GM23338 (cell line): ENCODE measurements at regions not wholly inside any gene's neighbourhood (a gene's known extent, or its start where the extent isn't known, plus 50 kb on each side); places are given as distances from the start of the nearest gene placed in this dataset.

Experiments used
- ATAC-seq: fragments of 200-7000 bp; cut with Tn5 transposase; 3 replicates; pipeline ENCODE4 v1.9.1; 2020
- DNase-seq: peaks from one replicate; pipeline ENCODE4 v3.0.0-alpha.2; 2015; ENCODE audit warnings: low spot score
- H2AFZ ChIP-seq: fragments of 200-600 bp; sonication (generic); 2 replicates; pipeline ENCODE4 v1.8.0; 2016; ENCODE audit warnings: antibody characterized with exemption, mild to moderate bottlenecking, moderate library complexity
- H3F3A ChIP-seq: fragments of 200-600 bp; sonication (generic); replicated peaks from 2 replicates; pipeline ENCODE4 v1.8.0; 2017; ENCODE audit warnings: antibody characterized with exemption, mixed run types, low read depth
- H3K27ac ChIP-seq: fragments of 200-600 bp; sonication (generic); 2 replicates; pipeline ENCODE4 v1.6.1; 2016; ENCODE audit warnings: low read depth
- H3K27me3 ChIP-seq: fragments of 200-600 bp; sonication (generic); 2 replicates; pipeline ENCODE4 v1.8.0; 2016; ENCODE audit warnings: mild to moderate bottlenecking, mixed run types, moderate library complexity; ENCODE audit not compliant: insufficient read depth
- H3K36me3 ChIP-seq: fragments of 200-600 bp; sonication (generic); 2 replicates; pipeline ENCODE4 v1.8.0; 2016; ENCODE audit warnings: mild to moderate bottlenecking; ENCODE audit not compliant: insufficient read depth
- H3K4me1 ChIP-seq: fragments of 200-600 bp; sonication (generic); 2 replicates; pipeline ENCODE4 v1.8.0; 2016; ENCODE audit warnings: mild to moderate bottlenecking, moderate library complexity; ENCODE audit not compliant: insufficient read depth
- H3K4me2 ChIP-seq: fragments of 200-600 bp; sonication (generic); 2 replicates; pipeline ENCODE4 v1.7.1; 2017; ENCODE audit warnings: mixed run types
- H3K4me3 ChIP-seq: fragments of 200-600 bp; sonication (generic); 2 replicates; pipeline ENCODE4 v1.6.1; 2016; ENCODE audit warnings: mixed run types
- H3K79me2 ChIP-seq: fragments of 200-600 bp; sonication (generic); replicated peaks from 2 replicates; pipeline ENCODE4 v1.8.0; 2017; ENCODE audit warnings: mild to moderate bottlenecking; ENCODE audit not compliant: insufficient read depth
- H3K9me2 ChIP-seq: fragments of 200-600 bp; sonication (generic); 2 replicates; pipeline ENCODE4 v1.8.0; 2017; ENCODE audit not compliant: insufficient read depth
- H4K20me1 ChIP-seq: fragments of 200-600 bp; sonication (generic); replicated peaks from 2 replicates; pipeline ENCODE4 v1.8.0; 2017; ENCODE audit warnings: mild to moderate bottlenecking; ENCODE audit not compliant: insufficient read depth
- H3K27ac Mint-ChIP-seq: 2 replicates; pipeline ENCODE4 v1.8.0; 2020; ENCODE audit warnings: inconsistent platforms, mild to moderate bottlenecking, moderate library complexity, mixed read lengths
- H3K27me3 Mint-ChIP-seq: 3 replicates; pipeline ENCODE4 v1.8.0; 2022; ENCODE audit warnings: low read depth, mild to moderate bottlenecking, moderate library complexity, mixed read lengths, inconsistent platforms; ENCODE audit not compliant: insufficient read depth, poor library complexity
- H3K36me3 Mint-ChIP-seq: 3 replicates; pipeline ENCODE4 v1.8.0; 2021; ENCODE audit warnings: low read depth, mild to moderate bottlenecking, inconsistent platforms, moderate library complexity, mixed read lengths
- H3K4me1 Mint-ChIP-seq: 3 replicates; pipeline ENCODE4 v1.8.0; 2020; ENCODE audit warnings: mild to moderate bottlenecking, inconsistent platforms, mixed read lengths
- H3K4me3 Mint-ChIP-seq: 3 replicates; pipeline ENCODE4 v1.8.0; 2021; ENCODE audit warnings: moderate library complexity, mild to moderate bottlenecking, inconsistent platforms, mixed read lengths
- H3K9me3 Mint-ChIP-seq: 3 replicates; pipeline ENCODE4 v1.8.0; 2020; ENCODE audit warnings: moderate library complexity, mild to moderate bottlenecking, inconsistent platforms, mixed read lengths
- EZH2phosphoT487 ChIP-seq: fragments of 200-600 bp; sonication (generic); IDR thresholded peaks from one replicate; pipeline ENCODE4 v1.8.1; 2018; ENCODE audit warnings: antibody characterized with exemption; ENCODE audit not compliant: unreplicated experiment
- NANOG ChIP-seq: IDR thresholded peaks from 2 replicates; pipeline ENCODE4 v1.6.1; 2016; ENCODE audit warnings: antibody characterized with exemption, borderline replicate concordance
- STAT1 ChIP-seq: IDR thresholded peaks from one replicate; pipeline ENCODE4 v1.6.1; 2016; ENCODE audit warnings: antibody characterized with exemption; ENCODE audit not compliant: unreplicated experiment
- ZNF114 ChIP-seq: fragments of 250-450 bp; sonication (Bioruptor Pico); IDR thresholded peaks from 2 replicates; pipeline ENCODE4 v1.5.0; 2020; ENCODE audit warnings: mild to moderate bottlenecking, moderate library complexity
- ZNF331 ChIP-seq: fragments of 250-450 bp; sonication (Bioruptor Pico); IDR thresholded peaks from 2 replicates; pipeline ENCODE4 v1.5.0; 2020; ENCODE audit warnings: low read depth, mild to moderate bottlenecking, moderate library complexity
- ZNF462 ChIP-seq: fragments of 250-450 bp; sonication (Bioruptor Pico); IDR thresholded peaks from 2 replicates; pipeline ENCODE4 v1.5.0; 2020; ENCODE audit warnings: mild to moderate bottlenecking, moderate library complexity

GRCh38 chr17:54256401-54256929, 433.7 kb downstream of the KIF2B start:
- DNase-seq (peak; percentile 73), ATAC-seq (peak; percentile 92)
- Histone ChIP-seq H3K36me3 (no peaks in the 10 kb centered on the region), H3F3A (no peaks in the 10 kb centered on the region), H3K4me3 (no peak overlapping the region), H3K4me1 (peaks cover 32% of the 10 kb centered on the region), H3K27ac (peak overlapping the region; percentile 70), H3K9me2 (no peaks in the 10 kb centered on the region), H4K20me1 (no peaks in the 10 kb centered on the region), H3K27me3 (no peaks in the 10 kb centered on the region), H3K4me2 (peak overlapping the region; percentile 57), H3K79me2 (no peaks in the 10 kb centered on the region), H2AFZ (no peak overlapping the region)
- peaks cover 34% of the 10 kb centered on the region for H3K4me1 Mint-ChIP-seq
- peaks cover 8% of the 10 kb centered on the region for H3K36me3 Mint-ChIP-seq
- TF ChIP-seq ZNF462 (CRISPR knock-in tag) (peak; percentile 98), STAT1 (no peak), NANOG (peak; percentile 73; the same call in 1 of the 2 replicates)
- H3K4me3 Mint-ChIP-seq = no peak overlapping the region
- H3K27ac Mint-ChIP-seq = peak overlapping the region; percentile 77
- peaks cover 3% of the 10 kb centered on the region for H3K27me3 Mint-ChIP-seq
- H3K9me3 Mint-ChIP-seq = peaks cover 8% of the 10 kb centered on the region; the same call in 2 of the 3 replicates

GRCh38 chr17:54257440-54257839, 434.7 kb downstream of the KIF2B start:
- Mint-ChIP-seq H3K27ac (no peak overlapping the region), H3K9me3 (peaks cover 13% of the 10 kb centered on the region)
- TF ChIP-seq STAT1 (no peak), EZH2phosphoT487 (no peak), ZNF331 (CRISPR knock-in tag) (no peak), ZNF114 (CRISPR knock-in tag) (no peak), ZNF462 (CRISPR knock-in tag) (no peak)

More at GRCh38 chr17:54257440-54257839, 434.7 kb downstream of the KIF2B start:
- H3K27me3 Mint-ChIP-seq = peaks cover 3% of the 10 kb centered on the region
- Histone ChIP-seq H3K79me2 (no peaks in the 10 kb centered on the region), H3K36me3 (no peaks in the 10 kb centered on the region; the same call in 1 of the 2 replicates), H3K4me3 (no peak overlapping the region), H3K27ac (peak overlapping the region; percentile 43; the same call in 1 of the 2 replicates), H3K4me2 (peak overlapping the region; percentile 57; the same call in 1 of the 2 replicates), H3K9me2 (no peaks in the 10 kb centered on the region), H2AFZ (no peak overlapping the region), H3K4me1 (peaks cover 32% of the 10 kb centered on the region), H3F3A (no peaks in the 10 kb centered on the region), H3K27me3 (no peaks in the 10 kb centered on the region), H4K20me1 (no peaks in the 10 kb centered on the region)
- H3K36me3 Mint-ChIP-seq = peaks cover 13% of the 10 kb centered on the region
- DNase-seq (no peak), ATAC-seq (no peak)
- H3K4me1 Mint-ChIP-seq = peaks cover 34% of the 10 kb centered on the region
- no peak overlapping the region for H3K4me3 Mint-ChIP-seq
